IMR-90 (cell line): ENCODE measurements at regions not wholly inside any gene's neighbourhood (a gene's known extent, or its start where the extent isn't known, plus 50 kb on each side); places are given as distances from the start of the nearest gene placed in this dataset.

Experiments used
- ATAC-seq: fragments of 200-7000 bp; cut with Tn5 transposase; 2 replicates; pipeline ENCODE4 v1.9.1; 2020; ENCODE audit warnings: low read depth, mild to moderate bottlenecking, moderate library complexity
- BruUV-seq: library from RNA; stranded (reverse); fragments of 400-500 nt; replicated peaks from 2 replicates; lab custom pipeline; 2021; lab: Mats Ljungman, UMichigan
- CTCF ChIA-PET: fragments of 300-600 bp; formaldehyde crosslinking; extraction: SDS; loops from one replicate; lab custom pipeline; 2021; ENCODE audit warnings: antibody characterized with exemption; lab: Yijun Ruan, JAX
- POLR2A ChIA-PET: fragments of 300-600 bp; sonication (Branson Sonifier 250); formaldehyde crosslinking; loops from one replicate; lab custom pipeline; 2022; ENCODE audit warnings: antibody characterized with exemption; ENCODE audit not compliant: unreplicated experiment; lab: Charles Lee
- DNase-seq: peaks from one replicate; pipeline ENCODE4 v3.0.0; 2013
- H2AFZ ChIP-seq: replicated peaks from 2 replicates; pipeline ENCODE3; 2013; ENCODE audit warnings: low read length, mild to moderate bottlenecking; ENCODE audit not compliant: poor library complexity
- H2AK5ac ChIP-seq: 2 replicates; pipeline ENCODE4 v1.6.1; 2013; ENCODE audit warnings: low read depth, low read length, inconsistent platforms
- H2AK9ac ChIP-seq: replicated peaks from 2 replicates; pipeline ENCODE3; 2013; ENCODE audit warnings: mild to moderate bottlenecking, low read depth, low read length, moderate library complexity; ENCODE audit not compliant: poor library complexity
- H2BK120ac ChIP-seq: 2 replicates; pipeline ENCODE4 v1.6.1; 2013; ENCODE audit warnings: low read depth, low read length, inconsistent platforms
- H2BK15ac ChIP-seq: 3 replicates; pipeline ENCODE4 v1.6.1; 2013; ENCODE audit warnings: low read depth, low read length, inconsistent platforms
- H2BK20ac ChIP-seq: 2 replicates; pipeline ENCODE4 v1.6.1; 2013; ENCODE audit warnings: low read depth, mild to moderate bottlenecking, inconsistent platforms, low read length, moderate library complexity
- H2BK5ac ChIP-seq: 2 replicates; pipeline ENCODE4 v1.6.1; 2013; ENCODE audit warnings: mild to moderate bottlenecking, low read depth, low read length, inconsistent platforms; ENCODE audit not compliant: poor library complexity, severe bottlenecking
- H3K14ac ChIP-seq: replicated peaks from 2 replicates; pipeline ENCODE4 v1.6.1; 2013; ENCODE audit warnings: low read depth, low read length, inconsistent platforms
- H3K18ac ChIP-seq: 2 replicates; pipeline ENCODE4 v1.6.1; 2013; ENCODE audit warnings: low read depth, low read length, control low read depth
- H3K23ac ChIP-seq: 2 replicates; pipeline ENCODE4 v1.6.1; 2013; ENCODE audit warnings: low read depth, low read length, inconsistent platforms
- H3K27ac ChIP-seq: 2 replicates; pipeline ENCODE4 v1.5.1; 2013; ENCODE audit warnings: mild to moderate bottlenecking, control low read depth, low read length; ENCODE audit not compliant: insufficient read depth
- H3K27me3 ChIP-seq: 2 replicates; pipeline ENCODE4 v1.6.1; 2013; ENCODE audit warnings: low read length; ENCODE audit not compliant: control insufficient read depth, insufficient read depth
- H3K36me3 ChIP-seq: 2 replicates; pipeline ENCODE4 v1.6.1; 2013; ENCODE audit warnings: low read length, mixed read lengths; ENCODE audit not compliant: control insufficient read depth, insufficient read depth
- H3K4ac ChIP-seq: 2 replicates; pipeline ENCODE4 v1.6.1; 2013; ENCODE audit warnings: low read depth, low read length, inconsistent platforms
- H3K4me1 ChIP-seq: 2 replicates; pipeline ENCODE4 v1.6.1; 2013; ENCODE audit warnings: low read length, mixed read lengths; ENCODE audit not compliant: control insufficient read depth, insufficient read depth
- H3K4me2 ChIP-seq: 2 replicates; pipeline ENCODE4 v1.6.1; 2013; ENCODE audit warnings: low read depth, mild to moderate bottlenecking, control low read depth, low read length, moderate library complexity
- H3K4me3 ChIP-seq: 2 replicates; pipeline ENCODE4 v1.5.1; 2013; ENCODE audit warnings: low read depth, mild to moderate bottlenecking, control low read depth, low read length, moderate library complexity; ENCODE audit not compliant: insufficient read depth
- H3K56ac ChIP-seq: 2 replicates; pipeline ENCODE4 v1.6.1; 2013; ENCODE audit warnings: low read length, inconsistent platforms; ENCODE audit not compliant: insufficient read depth; ENCODE audit errors: extremely low read depth
- H3K79me1 ChIP-seq, 2 experiments: 2 replicates each; pipeline ENCODE4 v1.6.1; 2013; ENCODE audit warnings: low read length in 2 of 2, inconsistent platforms in 1 of 2, low read depth in 1 of 2
- H3K9ac ChIP-seq: 2 replicates; pipeline ENCODE4 v1.6.1; 2013; ENCODE audit warnings: low read depth, low read length, control low read depth
- H3K9me1 ChIP-seq: 2 replicates; pipeline ENCODE4 v1.6.1; 2013; ENCODE audit warnings: low read length, inconsistent platforms; ENCODE audit not compliant: insufficient read depth
- H3K9me3 ChIP-seq: 2 replicates; pipeline ENCODE4 v1.6.1; 2013; ENCODE audit warnings: low read length; ENCODE audit not compliant: control insufficient read depth, insufficient read depth
- H4K20me1 ChIP-seq: 2 replicates; pipeline ENCODE4 v1.6.1; 2013; ENCODE audit warnings: low read length, inconsistent platforms; ENCODE audit not compliant: insufficient read depth
- H4K5ac ChIP-seq: 2 replicates; pipeline ENCODE4 v1.6.1; 2013; ENCODE audit warnings: mild to moderate bottlenecking, low read depth, low read length, control low read depth
- H4K8ac ChIP-seq, 2 experiments: 2 replicates each; pipeline ENCODE4 v1.6.1; 2013; ENCODE audit warnings: low read depth in 2 of 2, low read length in 2 of 2, control low read depth in 1 of 2, inconsistent platforms in 1 of 2
- H4K91ac ChIP-seq: 2 replicates; pipeline ENCODE4 v1.6.1; 2013; ENCODE audit warnings: low read depth, low read length, inconsistent platforms; ENCODE audit not compliant: insufficient read depth
- CHD1 ChIP-seq: IDR thresholded peaks from 2 replicates; pipeline ENCODE4 v1.6.1; 2012; ENCODE audit warnings: low read depth, low read length, improper control_type of control experiment
- FOS ChIP-seq: fragments of 150-350 bp; IDR thresholded peaks from 2 replicates; pipeline ENCODE4 v1.6.1; 2016; ENCODE audit warnings: low read depth, low read length
- MAFK ChIP-seq: IDR thresholded peaks from 2 replicates; pipeline ENCODE4 v1.6.1; 2012; ENCODE audit warnings: low read depth, low read length, improper control_type of control experiment
- RAD21 ChIP-seq: IDR thresholded peaks from 2 replicates; pipeline ENCODE4 v1.6.1; 2012; ENCODE audit warnings: low read length, improper control_type of control experiment
- WGBS, 2 experiments: methylation state at CpG; one replicate each; pipeline versions ENCODE4 v1.1.5 to v1.1.7; 2013; ENCODE audit warnings: missing lambda C conversion rate in 2 of 2; ENCODE audit not compliant: insufficient read length in 1 of 2; ENCODE audit errors: extremely low coverage in 2 of 2; 5-methylcytosine and 5-hydroxymethylcytosine counted together
- dilution Hi-C: fragments of 300-500 bp; cut with HindIII; formaldehyde crosslinking; loops from one replicate; pipeline ENCODE4 v1.14.3; 2018; ENCODE audit warnings: low sequenced_read_pairs; ENCODE audit not compliant: unreplicated experiment
- in situ Hi-C: fragments of 300-500 bp; cut with MboI; formaldehyde crosslinking; loops from 3 replicates; pipeline ENCODE4 v1.14.3; 2019; ENCODE audit warnings: low sequenced_read_pairs, inconsistent platforms, mixed read lengths
- intact Hi-C: fragments of 100-400 bp; cut with micrococcal nuclease; formaldehyde crosslinking; loops from 2 replicates; pipeline ENCODE4 v1.10.0; 2022
- TF ChIP-seq, protein P1 (sequence below): fragments of 150-350 bp; IDR thresholded peaks from 2 replicates; pipeline ENCODE4 v1.6.1; 2016; ENCODE audit warnings: low read depth, mild to moderate bottlenecking, low read length, moderate library complexity, borderline replicate concordance
- TF ChIP-seq, protein P2 (sequence below): conservative IDR thresholded peaks from 2 replicates; pipeline ENCODE4 v1.5.1; 2012; ENCODE audit warnings: mild to moderate bottlenecking, low read depth, low read length, improper control_type of control experiment

DNA sequence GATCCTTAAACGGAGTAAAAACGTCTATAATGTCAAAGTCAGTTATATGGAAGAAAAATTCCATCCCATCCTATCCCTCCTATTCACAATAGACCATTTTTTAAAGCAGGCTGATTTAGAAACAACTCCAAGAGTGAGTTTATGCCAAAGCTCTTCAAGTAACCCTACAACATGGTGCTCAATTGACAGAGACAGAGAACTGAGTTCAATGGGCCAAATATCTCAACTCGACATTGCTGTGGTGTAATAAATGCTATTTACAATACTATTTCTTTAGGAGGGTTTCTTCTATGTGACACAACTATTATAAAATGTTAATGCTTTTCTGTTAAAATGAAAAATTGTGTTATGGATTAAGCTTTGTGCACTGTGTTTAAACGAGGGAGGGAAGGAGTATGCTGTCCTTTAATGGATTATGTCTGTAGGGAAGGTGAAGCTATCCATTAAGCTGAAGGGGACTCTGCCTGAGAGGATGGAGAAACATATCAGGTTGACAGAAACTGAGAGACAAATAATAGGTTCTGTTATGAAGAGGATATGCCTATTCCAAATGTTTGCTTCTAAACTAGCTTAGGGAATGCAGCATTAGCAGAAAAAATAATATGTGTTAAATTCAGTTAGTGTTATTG is 362.5 kb upstream of the CHRM3 start:
- H2BK15ac ChIP-seq, result no peak overlapping the region
- no peak overlapping the region for H3K4me2 ChIP-seq
- DNase-seq (no peak), ATAC-seq (no peak)
- no peak overlapping the region for H3K14ac ChIP-seq
- no peak overlapping the region for H3K18ac ChIP-seq
- H2BK120ac ChIP-seq, result no peak overlapping the region
- ChIA-PET CTCF (interaction anchor here (0.6 kb wide), 1 partner anchor 500 kb away, joined by 6 read pairs; no protein-coding TSS in a partner anchor), POLR2A (no interaction called here)
- H4K5ac ChIP-seq, result no peak overlapping the region
- no peak overlapping the region for H2AK9ac ChIP-seq
- no peak overlapping the region for H4K8ac ChIP-seq
- no peak overlapping the region for H2AK5ac ChIP-seq
- no peak overlapping the region for H2BK20ac ChIP-seq
- H4K91ac ChIP-seq, result no peak overlapping the region
- intact Hi-C loops (no loop called here), dilution Hi-C loops (no loop called here), in situ Hi-C loops (no loop called here)
- no peak overlapping the region for H3K27ac ChIP-seq
- no peaks in the 10 kb centered on the region for H3K9me1 ChIP-seq
- peaks cover 11% of the 10 kb centered on the region for H3K9me3 ChIP-seq
- H3K4me1 ChIP-seq, result no peaks in the 10 kb centered on the region
- H3K4ac ChIP-seq, result no peak overlapping the region
- H4K20me1 ChIP-seq, result no peaks in the 10 kb centered on the region
- H2AFZ ChIP-seq, result no peak overlapping the region
- H3K4me3 ChIP-seq, result no peak overlapping the region
- BruUV-seq, result no TSS peak
- H3K36me3 ChIP-seq, result no peaks in the 10 kb centered on the region
- H3K9ac ChIP-seq, result no peak overlapping the region
- no peak overlapping the region for H3K23ac ChIP-seq
- no peak for TF ChIP-seq MAFK
- TF ChIP-seq, protein P1, sequence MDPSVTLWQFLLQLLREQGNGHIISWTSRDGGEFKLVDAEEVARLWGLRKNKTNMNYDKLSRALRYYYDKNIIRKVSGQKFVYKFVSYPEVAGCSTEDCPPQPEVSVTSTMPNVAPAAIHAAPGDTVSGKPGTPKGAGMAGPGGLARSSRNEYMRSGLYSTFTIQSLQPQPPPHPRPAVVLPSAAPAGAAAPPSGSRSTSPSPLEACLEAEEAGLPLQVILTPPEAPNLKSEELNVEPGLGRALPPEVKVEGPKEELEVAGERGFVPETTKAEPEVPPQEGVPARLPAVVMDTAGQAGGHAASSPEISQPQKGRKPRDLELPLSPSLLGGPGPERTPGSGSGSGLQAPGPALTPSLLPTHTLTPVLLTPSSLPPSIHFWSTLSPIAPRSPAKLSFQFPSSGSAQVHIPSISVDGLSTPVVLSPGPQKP, result no peak
- TF ChIP-seq CHD1, result no peak
- TF ChIP-seq, protein P2, sequence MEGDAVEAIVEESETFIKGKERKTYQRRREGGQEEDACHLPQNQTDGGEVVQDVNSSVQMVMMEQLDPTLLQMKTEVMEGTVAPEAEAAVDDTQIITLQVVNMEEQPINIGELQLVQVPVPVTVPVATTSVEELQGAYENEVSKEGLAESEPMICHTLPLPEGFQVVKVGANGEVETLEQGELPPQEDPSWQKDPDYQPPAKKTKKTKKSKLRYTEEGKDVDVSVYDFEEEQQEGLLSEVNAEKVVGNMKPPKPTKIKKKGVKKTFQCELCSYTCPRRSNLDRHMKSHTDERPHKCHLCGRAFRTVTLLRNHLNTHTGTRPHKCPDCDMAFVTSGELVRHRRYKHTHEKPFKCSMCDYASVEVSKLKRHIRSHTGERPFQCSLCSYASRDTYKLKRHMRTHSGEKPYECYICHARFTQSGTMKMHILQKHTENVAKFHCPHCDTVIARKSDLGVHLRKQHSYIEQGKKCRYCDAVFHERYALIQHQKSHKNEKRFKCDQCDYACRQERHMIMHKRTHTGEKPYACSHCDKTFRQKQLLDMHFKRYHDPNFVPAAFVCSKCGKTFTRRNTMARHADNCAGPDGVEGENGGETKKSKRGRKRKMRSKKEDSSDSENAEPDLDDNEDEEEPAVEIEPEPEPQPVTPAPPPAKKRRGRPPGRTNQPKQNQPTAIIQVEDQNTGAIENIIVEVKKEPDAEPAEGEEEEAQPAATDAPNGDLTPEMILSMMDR, result no peak
- TF ChIP-seq FOS, result no peak
- no peak for TF ChIP-seq RAD21
- H2BK5ac ChIP-seq, result no peak overlapping the region
- no peaks in the 10 kb centered on the region for H3K27me3 ChIP-seq
- no peak overlapping the region for H3K56ac ChIP-seq
- WGBS, 2 experiments, result no CpG with 5 or more reads among the region's 4 CpGs
- H3K79me1 ChIP-seq, result no peaks in the 10 kb centered on the region
